Uterus (tissue), 2 donors: ENCODE measurements at regions not wholly inside any gene's neighbourhood (a gene's known extent, or its start where the extent isn't known, plus 50 kb on each side); places are given as distances from the start of the nearest gene placed in this dataset.

Experiments
- POLR2A ChIP-seq, 2 donors: fragments of 450-650 bp; IDR thresholded peaks; one replicate each; pipeline ENCODE4 v1.6.1; 2016; ENCODE audit warnings: antibody characterized with exemption in 2 of 2, mild to moderate bottlenecking in 1 of 2, moderate library complexity in 1 of 2
- TF ChIP-seq, protein P1 (sequence below), 4 experiments: fragments of 200-600 bp in 2 of 4; fragments of 450-650 bp in 2 of 4; sonication (generic) in 2 of 4; IDR thresholded peaks; one replicate each; pipeline ENCODE4 v1.5.1; 2016 to 2019; ENCODE audit warnings: antibody characterized with exemption in 4 of 4, mild to moderate bottlenecking in 2 of 4, moderate library complexity in 1 of 4

GRCh38 chr2:67892339-67892846, 170.4 kb downstream of the C1D start:
- TF ChIP-seq, protein P1, sequence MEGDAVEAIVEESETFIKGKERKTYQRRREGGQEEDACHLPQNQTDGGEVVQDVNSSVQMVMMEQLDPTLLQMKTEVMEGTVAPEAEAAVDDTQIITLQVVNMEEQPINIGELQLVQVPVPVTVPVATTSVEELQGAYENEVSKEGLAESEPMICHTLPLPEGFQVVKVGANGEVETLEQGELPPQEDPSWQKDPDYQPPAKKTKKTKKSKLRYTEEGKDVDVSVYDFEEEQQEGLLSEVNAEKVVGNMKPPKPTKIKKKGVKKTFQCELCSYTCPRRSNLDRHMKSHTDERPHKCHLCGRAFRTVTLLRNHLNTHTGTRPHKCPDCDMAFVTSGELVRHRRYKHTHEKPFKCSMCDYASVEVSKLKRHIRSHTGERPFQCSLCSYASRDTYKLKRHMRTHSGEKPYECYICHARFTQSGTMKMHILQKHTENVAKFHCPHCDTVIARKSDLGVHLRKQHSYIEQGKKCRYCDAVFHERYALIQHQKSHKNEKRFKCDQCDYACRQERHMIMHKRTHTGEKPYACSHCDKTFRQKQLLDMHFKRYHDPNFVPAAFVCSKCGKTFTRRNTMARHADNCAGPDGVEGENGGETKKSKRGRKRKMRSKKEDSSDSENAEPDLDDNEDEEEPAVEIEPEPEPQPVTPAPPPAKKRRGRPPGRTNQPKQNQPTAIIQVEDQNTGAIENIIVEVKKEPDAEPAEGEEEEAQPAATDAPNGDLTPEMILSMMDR (IDR thresholded peaks at IDR 0.05), result no peak
- no peak for TF ChIP-seq POLR2A (IDR thresholded peaks at IDR 0.05)
